ENCODE measurements at regions not wholly inside any gene's neighbourhood (a gene's known extent, or its start where the extent isn't known, plus 50 kb on each side); places are given as distances from the start of the nearest gene placed in this dataset.

GRCh38 chr12:127143020-127143419 is 1124.0 kb upstream of the TMEM132C start:
- Histone ChIP-seq H3K27me3 (ENCODE audit: insufficient read depth, low read length) (no peaks in the 10 kb centered on the region), H2BK20ac (ENCODE audit: low read depth, low read length, poor library complexity, severe bottlenecking) (no peak overlapping the region), H4K20me1 (ENCODE audit: control insufficient read depth, insufficient read depth, insufficient read length) (no peaks in the 10 kb centered on the region), H3K14ac (ENCODE audit: insufficient read depth, low read length) (no peak overlapping the region), H3K79me1 (ENCODE audit: insufficient read depth, low read depth, low read length, poor library complexity, severe bottlenecking) (no peaks in the 10 kb centered on the region), H2BK120ac (ENCODE audit: low read depth, low read length, poor library complexity, severe bottlenecking) (no peak overlapping the region), H2AK5ac (ENCODE audit: insufficient read length, low read length) (no peak overlapping the region), H3K23ac (ENCODE audit: insufficient read length, low read depth, low read length) (no peak overlapping the region), H2BK5ac (ENCODE audit: insufficient read length, low read length) (no peak overlapping the region), H3T11ph (ENCODE audit: low read length) (no peak overlapping the region), H3K9me3 (ENCODE audit: control insufficient read depth, low read depth, low read length) (no peaks in the 10 kb centered on the region), H3K18ac (ENCODE audit: insufficient read length, low read depth, low read length) (no peak overlapping the region), H4K5ac (ENCODE audit: insufficient read length, low read depth, low read length) (no peak overlapping the region), H3K4ac (ENCODE audit: low read depth, low read length) (no peak overlapping the region), H3K23me2 (ENCODE audit: insufficient read length, low read depth, low read length, poor library complexity, severe bottlenecking) (no peaks in the 10 kb centered on the region), H2BK12ac (ENCODE audit: insufficient read length, low read depth, low read length) (no peak overlapping the region), H4K91ac (ENCODE audit: insufficient read length, low read depth, low read length) (no peak overlapping the region), H2BK15ac (ENCODE audit: low read depth, low read length) (no peak overlapping the region), H3K56ac (ENCODE audit: insufficient read length, low read depth, low read length) (no peak overlapping the region), H4K8ac (replicated peaks; ENCODE audit: insufficient read length, low read depth, low read length) (no peak overlapping the region), H3K4me2 (ENCODE audit: insufficient read depth, insufficient read length, low read length) (peak overlapping the region; percentile 2), H3K27ac (ENCODE audit: insufficient read length, low read depth, low read length) (no peak overlapping the region), H3K79me2 (ENCODE audit: insufficient read depth, low read length) (no peaks in the 10 kb centered on the region), H3K4me1 (ENCODE audit: insufficient read depth, low read length) (peaks cover 5% of the 10 kb centered on the region; the same call in 1 of the 2 replicates), H3K9ac (ENCODE audit: extremely low read depth, insufficient read length, low read length) (no peak overlapping the region), H2AFZ (ENCODE audit: low read length) (no peak overlapping the region)
- Mint-ChIP-seq H3K4me3 (no peak overlapping the region; a peak in 2 of 5 replicates), H3K27ac (peak overlapping the region in 1 of 3 experiments; percentile 23; a peak in 2 of 7 replicates), H3K27me3 (ENCODE audit: low read depth) (peaks cover 3% of the 10 kb centered on the region; the same call in 1 of the 2 replicates), H3K9me3 (peaks cover 19 to 35% of the 10 kb centered on the region in 2 experiments), H3K4me1 (peaks cover 32 to 36% of the 10 kb centered on the region in 2 experiments), H3K36me3 (ENCODE audit: insufficient read depth in 1 of 3, low read depth in 3 of 3) (peaks cover 1 to 29% (median 8%) of the 10 kb centered on the region in 3 experiments; a peak in 6 of 7 replicates)
- peak; percentile 91 for DNase-seq
- TF ChIP-seq, protein P1, sequence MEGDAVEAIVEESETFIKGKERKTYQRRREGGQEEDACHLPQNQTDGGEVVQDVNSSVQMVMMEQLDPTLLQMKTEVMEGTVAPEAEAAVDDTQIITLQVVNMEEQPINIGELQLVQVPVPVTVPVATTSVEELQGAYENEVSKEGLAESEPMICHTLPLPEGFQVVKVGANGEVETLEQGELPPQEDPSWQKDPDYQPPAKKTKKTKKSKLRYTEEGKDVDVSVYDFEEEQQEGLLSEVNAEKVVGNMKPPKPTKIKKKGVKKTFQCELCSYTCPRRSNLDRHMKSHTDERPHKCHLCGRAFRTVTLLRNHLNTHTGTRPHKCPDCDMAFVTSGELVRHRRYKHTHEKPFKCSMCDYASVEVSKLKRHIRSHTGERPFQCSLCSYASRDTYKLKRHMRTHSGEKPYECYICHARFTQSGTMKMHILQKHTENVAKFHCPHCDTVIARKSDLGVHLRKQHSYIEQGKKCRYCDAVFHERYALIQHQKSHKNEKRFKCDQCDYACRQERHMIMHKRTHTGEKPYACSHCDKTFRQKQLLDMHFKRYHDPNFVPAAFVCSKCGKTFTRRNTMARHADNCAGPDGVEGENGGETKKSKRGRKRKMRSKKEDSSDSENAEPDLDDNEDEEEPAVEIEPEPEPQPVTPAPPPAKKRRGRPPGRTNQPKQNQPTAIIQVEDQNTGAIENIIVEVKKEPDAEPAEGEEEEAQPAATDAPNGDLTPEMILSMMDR (conservative IDR thresholded peaks at IDR 0.05) = no peak
- WGBS (ENCODE audit: extremely low coverage, insufficient read length, low lambda C conversion rate) = no CpG with 5 or more reads among the region's 6 CpGs

Measured in H9 (cell line).